ENCODE measurements at regions not wholly inside any gene's neighbourhood (a gene's known extent, or its start where the extent isn't known, plus 50 kb on each side); places are given as distances from the start of the nearest gene placed in this dataset.

DNA sequence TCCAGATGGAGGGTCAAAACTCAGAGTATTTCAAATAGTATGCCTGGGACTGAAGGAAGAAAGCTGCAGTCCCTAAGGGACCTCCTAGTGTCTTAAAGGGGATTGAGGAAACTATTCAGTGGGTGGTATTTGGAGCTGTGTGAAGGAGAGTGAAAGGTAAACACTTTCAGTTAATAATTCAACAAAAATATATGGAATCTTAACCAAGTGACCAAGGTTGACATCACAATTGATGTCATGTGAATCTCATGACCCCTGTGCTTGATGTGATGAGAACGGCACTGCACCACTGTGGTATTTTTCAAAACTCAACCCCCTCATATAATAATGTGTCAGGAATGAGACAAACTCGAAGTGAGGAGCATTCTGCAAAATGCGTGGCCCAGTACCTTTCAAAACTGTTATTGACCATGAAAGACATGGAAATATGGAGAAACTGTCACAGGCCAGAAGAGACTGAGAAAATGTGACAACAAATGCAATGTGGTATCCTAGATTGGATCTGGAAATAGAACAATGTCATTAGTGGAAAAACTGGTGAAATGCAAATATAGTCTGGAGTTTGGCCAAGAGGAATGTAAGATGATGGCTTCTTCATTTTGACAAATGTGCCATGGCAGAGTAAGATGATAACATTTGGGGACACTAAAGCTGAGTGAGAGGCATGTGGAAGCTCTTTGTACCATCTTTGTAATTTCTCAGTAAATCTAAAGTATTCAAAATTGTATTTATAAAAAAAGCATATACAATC lies 553.9 kb downstream of the RFC3 start:
- Histone ChIP-seq H3K27me3 (ENCODE audit: insufficient read depth, low read length) (no peaks in the 10 kb centered on the region), H3K18ac (ENCODE audit: insufficient read length, low read depth, low read length) (no peak overlapping the region), H4K91ac (ENCODE audit: insufficient read length, low read depth, low read length) (no peak overlapping the region), H3K79me2 (ENCODE audit: insufficient read depth, low read length) (no peaks in the 10 kb centered on the region), H2BK20ac (ENCODE audit: low read depth, low read length, poor library complexity, severe bottlenecking) (no peak overlapping the region), H3K23me2 (ENCODE audit: insufficient read length, low read depth, low read length, poor library complexity, severe bottlenecking) (no peaks in the 10 kb centered on the region), H3K9ac (ENCODE audit: extremely low read depth, insufficient read length, low read length) (no peak overlapping the region), H4K8ac (replicated peaks; ENCODE audit: insufficient read length, low read depth, low read length) (no peak overlapping the region), H2AK5ac (ENCODE audit: insufficient read length, low read length) (no peak overlapping the region), H3K4me1 (ENCODE audit: insufficient read depth, low read length) (peaks cover 5% of the 10 kb centered on the region; the same call in 1 of the 2 replicates), H3T11ph (ENCODE audit: low read length) (no peak overlapping the region), H3K9me3 (ENCODE audit: control insufficient read depth, low read depth, low read length) (no peaks in the 10 kb centered on the region), H3K56ac (ENCODE audit: insufficient read length, low read depth, low read length) (no peak overlapping the region), H2AFZ (ENCODE audit: low read length) (no peak overlapping the region), H3K14ac (ENCODE audit: insufficient read depth, low read length) (no peak overlapping the region), H3K4me2 (ENCODE audit: insufficient read depth, insufficient read length, low read length) (no peak overlapping the region), H2BK120ac (ENCODE audit: low read depth, low read length, poor library complexity, severe bottlenecking) (no peak overlapping the region), H3K27ac (ENCODE audit: insufficient read length, low read depth, low read length) (no peak overlapping the region), H3K4ac (ENCODE audit: low read depth, low read length) (no peak overlapping the region), H2BK15ac (ENCODE audit: low read depth, low read length) (no peak overlapping the region), H4K5ac (ENCODE audit: insufficient read length, low read depth, low read length) (no peak overlapping the region), H3K23ac (ENCODE audit: insufficient read length, low read depth, low read length) (no peak overlapping the region), H3K79me1 (ENCODE audit: insufficient read depth, low read depth, low read length, poor library complexity, severe bottlenecking) (no peaks in the 10 kb centered on the region), H2BK12ac (ENCODE audit: insufficient read length, low read depth, low read length) (no peak overlapping the region), H4K20me1 (ENCODE audit: control insufficient read depth, insufficient read depth, insufficient read length) (no peaks in the 10 kb centered on the region), H2BK5ac (ENCODE audit: insufficient read length, low read length) (no peak overlapping the region)
- no peak overlapping the region for H3K4me3 Mint-ChIP-seq
- H3K27me3 Mint-ChIP-seq (ENCODE audit: low read depth), result no peaks in the 10 kb centered on the region; the same call in 1 of the 2 replicates
- TF ChIP-seq, protein P1, sequence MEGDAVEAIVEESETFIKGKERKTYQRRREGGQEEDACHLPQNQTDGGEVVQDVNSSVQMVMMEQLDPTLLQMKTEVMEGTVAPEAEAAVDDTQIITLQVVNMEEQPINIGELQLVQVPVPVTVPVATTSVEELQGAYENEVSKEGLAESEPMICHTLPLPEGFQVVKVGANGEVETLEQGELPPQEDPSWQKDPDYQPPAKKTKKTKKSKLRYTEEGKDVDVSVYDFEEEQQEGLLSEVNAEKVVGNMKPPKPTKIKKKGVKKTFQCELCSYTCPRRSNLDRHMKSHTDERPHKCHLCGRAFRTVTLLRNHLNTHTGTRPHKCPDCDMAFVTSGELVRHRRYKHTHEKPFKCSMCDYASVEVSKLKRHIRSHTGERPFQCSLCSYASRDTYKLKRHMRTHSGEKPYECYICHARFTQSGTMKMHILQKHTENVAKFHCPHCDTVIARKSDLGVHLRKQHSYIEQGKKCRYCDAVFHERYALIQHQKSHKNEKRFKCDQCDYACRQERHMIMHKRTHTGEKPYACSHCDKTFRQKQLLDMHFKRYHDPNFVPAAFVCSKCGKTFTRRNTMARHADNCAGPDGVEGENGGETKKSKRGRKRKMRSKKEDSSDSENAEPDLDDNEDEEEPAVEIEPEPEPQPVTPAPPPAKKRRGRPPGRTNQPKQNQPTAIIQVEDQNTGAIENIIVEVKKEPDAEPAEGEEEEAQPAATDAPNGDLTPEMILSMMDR (conservative IDR thresholded peaks at IDR 0.05), result no peak
- H3K9me3 Mint-ChIP-seq, result peaks cover under 1 to 2% of the 10 kb centered on the region in 2 experiments; a peak in 3 of 5 replicates
- no CpG with 5 or more reads among the region's 3 CpGs for WGBS (ENCODE audit: extremely low coverage, insufficient read length, low lambda C conversion rate)
- H3K4me1 Mint-ChIP-seq, result peaks cover 8 to 14% of the 10 kb centered on the region in 2 experiments
- no peak for DNase-seq
- peaks cover 0 to under 1% (median 0%) of the 10 kb centered on the region in 3 experiments; a peak in 2 of 7 replicates for H3K36me3 Mint-ChIP-seq (ENCODE audit: insufficient read depth in 1 of 3, low read depth in 3 of 3)
- no peak overlapping the region for H3K27ac Mint-ChIP-seq

Data from H9 (cell line).